AG20443 (cell line): ENCODE measurements at regions not wholly inside any gene's neighbourhood (a gene's known extent, or its start where the extent isn't known, plus 50 kb on each side); places are given as distances from the start of the nearest gene placed in this dataset.

Experiments
- DNase-seq: peaks from one replicate; pipeline ENCODE4 v3.0.0; 2012; ENCODE audit warnings: low spot score, mixed read lengths

GRCh38 chr13:111476197-111476596, 155.8 kb downstream of the TEX29 start:
- DNase-seq: no peak

- no peak for DNase-seq
Observed at GRCh38 chr13:111479412-111479811, 159.0 kb downstream of the TEX29 start.

GRCh38 chr13:111480503-111480902, 160.1 kb downstream of the TEX29 start:
- no peak for DNase-seq

- no peak for DNase-seq
Observed at GRCh38 chr13:111480976-111481375, 160.5 kb downstream of the TEX29 start.

- DNase-seq: no peak
Observed at GRCh38 chr13:111482126-111482525, 161.7 kb downstream of the TEX29 start.

GRCh38 chr13:111482806-111483620, 162.6 kb downstream of the TEX29 start:
- no peak for DNase-seq

GRCh38 chr13:111483621-111483987, 163.2 kb downstream of the TEX29 start:
- no peak for DNase-seq

- DNase-seq: no peak
Observed at GRCh38 chr13:111484141-111484925, 163.9 kb downstream of the TEX29 start.

GRCh38 chr13:111484959-111485358, 164.5 kb downstream of the TEX29 start:
- no peak for DNase-seq

GRCh38 chr13:111485491-111486250, 165.2 kb downstream of the TEX29 start:
- DNase-seq: no peak

- no peak for DNase-seq
Observed at GRCh38 chr13:111486331-111486730, 165.9 kb downstream of the TEX29 start.

- no peak for DNase-seq
Observed at GRCh38 chr13:111486801-111487200, 166.4 kb downstream of the TEX29 start.

GRCh38 chr13:111488486-111489132, 168.2 kb downstream of the TEX29 start:
- DNase-seq: no peak

GRCh38 chr13:111489301-111489700, 168.9 kb downstream of the TEX29 start:
- no peak for DNase-seq

- no peak for DNase-seq
Observed at GRCh38 chr13:111490611-111491010, 170.2 kb downstream of the TEX29 start.

- no peak for DNase-seq
Observed at GRCh38 chr13:111491021-111491420, 170.6 kb downstream of the TEX29 start.

- no peak for DNase-seq
Observed at GRCh38 chr13:111491659-111492058, 171.2 kb downstream of the TEX29 start.

- no peak for DNase-seq
Observed at GRCh38 chr13:111492341-111492950, 172.0 kb downstream of the TEX29 start.

- no peak for DNase-seq
Observed at GRCh38 chr13:111492958-111493357, 172.5 kb downstream of the TEX29 start.

GRCh38 chr13:111493468-111493867, 173.0 kb downstream of the TEX29 start:
- DNase-seq: no peak

- no peak for DNase-seq
Observed at GRCh38 chr13:111494641-111495040, 174.2 kb downstream of the TEX29 start.
